NCI-H146 treated with DMSO at 0.1 percent for 48 hours (cell line): ENCODE measurements at regions not wholly inside any gene's neighbourhood (a gene's known extent, or its start where the extent isn't known, plus 50 kb on each side); places are given as distances from the start of the nearest gene placed in this dataset.

Experiments used
- DNase-seq: peaks from one replicate; lab custom pipeline; 2025; ENCODE audit not compliant: unreplicated experiment; lab: John Stamatoyannopoulos, UW

GRCh38 chr7:125409921-125410320 is 480.3 kb upstream of the POT1 start:
- no peak for DNase-seq

- DNase-seq = no peak
These were observed 476.5 kb upstream of the POT1 start for GRCh38 chr7:125406111-125406510.

- no peak for DNase-seq
These were observed 469.8 kb upstream of the POT1 start for GRCh38 chr7:125399408-125399807.

- no peak for DNase-seq
These were observed 467.0 kb upstream of the POT1 start for GRCh38 chr7:125396466-125397151.

- no peak for DNase-seq
These were observed 462.3 kb upstream of the POT1 start for GRCh38 chr7:125391921-125392320.

GRCh38 chr7:125390981-125391380 is 461.4 kb upstream of the POT1 start:
- no peak for DNase-seq

- DNase-seq = no peak
These were observed 456.6 kb upstream of the POT1 start for GRCh38 chr7:125386211-125386610.

GRCh38 chr7:125383324-125383723 is 453.7 kb upstream of the POT1 start:
- no peak for DNase-seq

GRCh38 chr7:125382401-125382800 is 452.8 kb upstream of the POT1 start:
- no peak for DNase-seq

- no peak for DNase-seq
These were observed 446.3 kb upstream of the POT1 start for GRCh38 chr7:125375942-125376341.

- no peak for DNase-seq
These were observed 440.9 kb upstream of the POT1 start for GRCh38 chr7:125370502-125370901.

GRCh38 chr7:125363873-125364272 is 434.2 kb upstream of the POT1 start:
- no peak for DNase-seq

GRCh38 chr7:125358551-125359167 is 429.0 kb upstream of the POT1 start:
- DNase-seq = no peak

GRCh38 chr7:125357676-125358455 is 428.2 kb upstream of the POT1 start:
- DNase-seq = no peak

GRCh38 chr7:125355899-125356298 is 426.3 kb upstream of the POT1 start:
- DNase-seq = no peak

- DNase-seq = no peak
These were observed 417.6 kb upstream of the POT1 start for GRCh38 chr7:125347269-125347668.

GRCh38 chr7:125338110-125338509 is 408.5 kb upstream of the POT1 start:
- DNase-seq = no peak

- DNase-seq = no peak
These were observed 406.7 kb upstream of the POT1 start for GRCh38 chr7:125336326-125336725.

- no peak for DNase-seq
These were observed 397.1 kb upstream of the POT1 start for GRCh38 chr7:125326666-125327255.

GRCh38 chr7:125316466-125316865 is 386.8 kb upstream of the POT1 start:
- no peak for DNase-seq

GRCh38 chr7:125299003-125299765 is 369.6 kb upstream of the POT1 start:
- no peak for DNase-seq
